SK-N-SH treated with all-trans-retinoic acid at 6 μM for 48 hours (cell line): ENCODE measurements at regions not wholly inside any gene's neighbourhood (a gene's known extent, or its start where the extent isn't known, plus 50 kb on each side); places are given as distances from the start of the nearest gene placed in this dataset.

ENCODE experiments used
- ATAC-seq: fragments of 200-7000 bp; cut with Tn5 transposase; 3 replicates; pipeline ENCODE4 v1.9.1; 2020; ENCODE audit warnings: mild to moderate bottlenecking, moderate library complexity
- ARNTL ChIP-seq: fragments of 450-650 bp; formaldehyde crosslinking; IDR thresholded peaks from 2 replicates; pipeline ENCODE4 v1.5.0; 2020; ENCODE audit warnings: low read depth, mild to moderate bottlenecking, moderate library complexity, borderline replicate concordance
- BACH2 ChIP-seq: fragments of 250-450 bp; sonication (Bioruptor Pico); IDR thresholded peaks from 2 replicates; pipeline ENCODE4 v1.9.0; 2021; ENCODE audit warnings: mild to moderate bottlenecking, borderline replicate concordance
- CREB5 ChIP-seq: fragments of 250-450 bp; sonication (Bioruptor Pico); IDR thresholded peaks from 2 replicates; pipeline ENCODE4 v1.5.1; 2020; ENCODE audit warnings: low read depth, mild to moderate bottlenecking, moderate library complexity
- CSDC2 ChIP-seq: fragments of 250-450 bp; sonication (Bioruptor Pico); IDR thresholded peaks from 2 replicates; pipeline ENCODE4 v1.5.0; 2020; ENCODE audit warnings: mild to moderate bottlenecking, moderate library complexity
- CSRNP3 ChIP-seq: fragments of 250-450 bp; sonication (Bioruptor Pico); IDR thresholded peaks from 2 replicates; pipeline ENCODE4 v1.5.1; 2021; ENCODE audit warnings: mild to moderate bottlenecking, moderate library complexity
- ESRRG ChIP-seq: fragments of 250-450 bp; sonication (Bioruptor Pico); IDR thresholded peaks from 2 replicates; pipeline ENCODE4 v1.6.1; 2021; ENCODE audit warnings: mild to moderate bottlenecking
- GLIS3 ChIP-seq: fragments of 250-450 bp; sonication (Bioruptor Pico); IDR thresholded peaks from 2 replicates; pipeline ENCODE4 v1.5.0; 2020; ENCODE audit warnings: mild to moderate bottlenecking, moderate library complexity
- ISL1 ChIP-seq: fragments of 250-450 bp; sonication (Bioruptor Pico); IDR thresholded peaks from 2 replicates; pipeline ENCODE4 v2.1.2; 2022; ENCODE audit warnings: mild to moderate bottlenecking, moderate library complexity
- OSR1 ChIP-seq: fragments of 250-450 bp; sonication (Bioruptor Pico); IDR thresholded peaks from 2 replicates; pipeline ENCODE4 v1.8.0; 2022; ENCODE audit warnings: moderate library complexity, mild to moderate bottlenecking, inconsistent platforms
- PATZ1 ChIP-seq: fragments of 250-450 bp; sonication (Bioruptor Pico); IDR thresholded peaks from 2 replicates; pipeline ENCODE4 v1.8.0; 2020; ENCODE audit warnings: mild to moderate bottlenecking, moderate library complexity, borderline replicate concordance
- POU6F1 ChIP-seq: fragments of 250-450 bp; sonication (Bioruptor Pico); IDR thresholded peaks from 2 replicates; pipeline ENCODE4 v1.8.0; 2021; ENCODE audit warnings: low read depth, mild to moderate bottlenecking, moderate library complexity, borderline replicate concordance
- PPARA ChIP-seq: fragments of 250-450 bp; sonication (Bioruptor Pico); IDR thresholded peaks from 2 replicates; pipeline ENCODE4 v1.5.0; 2020; ENCODE audit warnings: mild to moderate bottlenecking, borderline replicate concordance
- RARB ChIP-seq: fragments of 250-450 bp; sonication (Bioruptor Pico); IDR thresholded peaks from 2 replicates; pipeline ENCODE4 v1.8.0; 2021; ENCODE audit warnings: mild to moderate bottlenecking, moderate library complexity
- SNAI2 ChIP-seq: fragments of 250-450 bp; sonication (Bioruptor Pico); IDR thresholded peaks from 2 replicates; pipeline ENCODE4 v1.5.0; 2020; ENCODE audit warnings: mild to moderate bottlenecking, moderate library complexity
- TCF4 ChIP-seq: fragments of 250-450 bp; sonication (Bioruptor Pico); IDR thresholded peaks from 2 replicates; pipeline ENCODE4 v1.8.0; 2021; ENCODE audit warnings: mild to moderate bottlenecking, moderate library complexity, borderline replicate concordance
- TOX ChIP-seq: fragments of 250-450 bp; sonication (Bioruptor Pico); IDR thresholded peaks from 2 replicates; pipeline ENCODE4 v1.8.0; 2021; ENCODE audit warnings: mild to moderate bottlenecking, moderate library complexity, borderline replicate concordance
- TSHZ2 ChIP-seq: fragments of 250-450 bp; sonication (Bioruptor Pico); IDR thresholded peaks from 2 replicates; pipeline ENCODE4 v1.5.0; 2020; ENCODE audit warnings: mild to moderate bottlenecking, moderate library complexity
- ZC3H10 ChIP-seq: fragments of 250-450 bp; sonication (Bioruptor Pico); IDR thresholded peaks from 2 replicates; pipeline ENCODE4 v1.5.1; 2021; ENCODE audit warnings: mild to moderate bottlenecking, moderate library complexity
- ZFP3 ChIP-seq: fragments of 250-450 bp; sonication (Bioruptor Pico); IDR thresholded peaks from 2 replicates; pipeline ENCODE4 v1.5.0; 2020; ENCODE audit warnings: mild to moderate bottlenecking, moderate library complexity
- ZFP30 ChIP-seq: fragments of 450-650 bp; formaldehyde crosslinking; IDR thresholded peaks from 2 replicates; pipeline ENCODE4 v1.5.0; 2022; ENCODE audit warnings: mild to moderate bottlenecking, moderate library complexity
- ZNF70 ChIP-seq: fragments of 450-650 bp; formaldehyde crosslinking; IDR thresholded peaks from 2 replicates; pipeline ENCODE4 v1.5.0; 2020; ENCODE audit warnings: mild to moderate bottlenecking, moderate library complexity
- ZNF8 ChIP-seq: fragments of 450-650 bp; formaldehyde crosslinking; IDR thresholded peaks from 2 replicates; pipeline ENCODE4 v1.5.0; 2020; ENCODE audit warnings: mild to moderate bottlenecking, moderate library complexity

GRCh38 chr20:40050596-40050995 lies 638.4 kb downstream of the MAFB start:
- no peak for ATAC-seq
- TF ChIP-seq ESRRG (CRISPR knock-in tag) (no peak), TCF4 (CRISPR knock-in tag) (no peak), BACH2 (no peak), PATZ1 (no peak), PPARA (CRISPR knock-in tag) (no peak), ZNF70 (no peak), GLIS3 (no peak), TSHZ2 (CRISPR knock-in tag) (no peak), OSR1 (CRISPR knock-in tag) (no peak), CSRNP3 (CRISPR knock-in tag) (no peak), CSDC2 (CRISPR knock-in tag) (no peak), RARB (CRISPR knock-in tag) (no peak), CREB5 (CRISPR knock-in tag) (no peak), SNAI2 (no peak), ISL1 (CRISPR knock-in tag) (no peak), ZFP3 (CRISPR knock-in tag) (no peak), ZC3H10 (CRISPR knock-in tag) (no peak), ZFP30 (no peak)

- ATAC-seq = no peak
- TF ChIP-seq CSRNP3 (CRISPR knock-in tag) (no peak), PPARA (CRISPR knock-in tag) (no peak), ISL1 (CRISPR knock-in tag) (no peak), SNAI2 (no peak), ZC3H10 (CRISPR knock-in tag) (no peak), CSDC2 (CRISPR knock-in tag) (no peak), ZFP3 (CRISPR knock-in tag) (no peak), GLIS3 (no peak), TSHZ2 (CRISPR knock-in tag) (no peak), ESRRG (CRISPR knock-in tag) (no peak), PATZ1 (no peak), TCF4 (CRISPR knock-in tag) (no peak), ZNF8 (CRISPR knock-in tag) (no peak), TOX (no peak), POU6F1 (CRISPR knock-in tag) (no peak), ARNTL (no peak), OSR1 (CRISPR knock-in tag) (no peak), CREB5 (CRISPR knock-in tag) (no peak)
These were observed 639.2 kb downstream of the MAFB start for GRCh38 chr20:40049854-40050253.
